ENCODE measurements at regions not wholly inside any gene's neighbourhood (a gene's known extent, or its start where the extent isn't known, plus 50 kb on each side); places are given as distances from the start of the nearest gene placed in this dataset.
A peak's percentile ranks its signal among the peaks of the same experiment; 100 is the strongest.

DNA sequence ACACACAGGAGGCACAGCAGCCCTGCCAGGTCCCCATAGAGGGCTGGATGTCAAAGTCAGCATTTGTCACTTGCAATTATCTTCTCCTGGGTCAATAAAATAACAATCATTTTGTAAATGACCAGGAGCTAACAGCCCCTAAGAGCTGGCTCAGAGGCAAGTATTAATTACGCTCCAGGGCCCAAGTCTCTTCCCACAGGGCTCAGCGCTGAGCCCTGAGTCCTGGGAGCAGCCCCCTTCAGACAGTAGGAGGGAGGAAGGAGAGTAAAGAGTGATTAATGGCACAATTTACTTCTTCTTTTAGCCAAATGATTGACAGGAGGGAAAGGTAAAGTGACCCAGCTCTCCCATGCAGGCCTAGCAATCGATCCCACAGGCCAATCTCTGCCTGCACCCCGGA, 99.0 kb upstream of the DRD2 start:
- Histone ChIP-seq H3K4me3 (ENCODE audit: insufficient read depth, low read depth, low read length) (no peak overlapping the region), H4K20me1 (ENCODE audit: insufficient read depth, low read length) (no peaks in the 10 kb centered on the region), H3K9ac (ENCODE audit: low read depth, low read length) (no peak overlapping the region), H3K56ac (ENCODE audit: extremely low read depth, insufficient read depth, low read length) (no peak overlapping the region), H3K4ac (ENCODE audit: low read depth, low read length) (no peak overlapping the region), H2AFZ (replicated peaks; ENCODE audit: low read length, poor library complexity) (no peak overlapping the region), H2AK9ac (replicated peaks; ENCODE audit: low read depth, low read length, poor library complexity) (peak overlapping the region; percentile 47), H2BK15ac (ENCODE audit: low read depth, low read length) (no peak overlapping the region), H4K91ac (ENCODE audit: insufficient read depth, low read depth, low read length) (no peak overlapping the region), H3K36me3 (ENCODE audit: control insufficient read depth, insufficient read depth, low read length) (no peaks in the 10 kb centered on the region), H3K4me1 (ENCODE audit: control insufficient read depth, insufficient read depth, low read length) (no peaks in the 10 kb centered on the region; the same call in 1 of the 2 replicates), H2BK5ac (ENCODE audit: low read depth, low read length, poor library complexity, severe bottlenecking) (no peak overlapping the region), H3K23ac (ENCODE audit: low read depth, low read length) (no peak overlapping the region), H3K79me1 (ENCODE audit: low read depth in 1 of 2, low read length in 2 of 2) (no peaks in the 10 kb centered on the region), H3K14ac (replicated peaks; ENCODE audit: low read depth, low read length) (no peak overlapping the region), H3K4me2 (ENCODE audit: low read depth, low read length) (no peak overlapping the region), H2BK20ac (ENCODE audit: low read depth, low read length) (no peak overlapping the region), H3K27me3 (ENCODE audit: control insufficient read depth, insufficient read depth, low read length) (peaks cover 4% of the 10 kb centered on the region; the same call in 1 of the 2 replicates), H4K8ac (ENCODE audit: low read depth in 2 of 2, low read length in 2 of 2) (no peak overlapping the region), H2BK120ac (ENCODE audit: low read depth, low read length) (no peak overlapping the region), H4K5ac (ENCODE audit: low read depth, low read length) (no peak overlapping the region), H3K9me1 (ENCODE audit: insufficient read depth, low read length) (no peaks in the 10 kb centered on the region; the same call in 1 of the 2 replicates), H3K18ac (ENCODE audit: low read depth, low read length) (no peak overlapping the region), H2AK5ac (ENCODE audit: low read depth, low read length) (no peak overlapping the region), H3K27ac (ENCODE audit: insufficient read depth, low read length) (no peak overlapping the region), H3K9me3 (ENCODE audit: control insufficient read depth, insufficient read depth, low read length) (no peaks in the 10 kb centered on the region)
- CTCF ChIA-PET: no interaction called here
- in situ Hi-C loops (cut with MboI; ENCODE audit: low sequenced_read_pairs) (no loop called here), intact Hi-C loops (cut with micrococcal nuclease) (no loop called here), dilution Hi-C loops (cut with HindIII; ENCODE audit: low sequenced_read_pairs, unreplicated experiment) (no loop called here)
- no peak for TF ChIP-seq SMC3 (IDR thresholded peaks at IDR 0.05; ENCODE audit: low read depth, low read length)
- TF ChIP-seq NFE2L2 (IDR thresholded peaks at IDR 0.05; ENCODE audit: low read depth, low read length): no peak
- no peak for TF ChIP-seq MAFK (IDR thresholded peaks at IDR 0.05; ENCODE audit: low read depth, low read length)
- no peak for TF ChIP-seq CTCF (conservative IDR thresholded peaks at IDR 0.05; ENCODE audit: low read depth, low read length)
- TF ChIP-seq MAZ (IDR thresholded peaks at IDR 0.05; ENCODE audit: borderline replicate concordance, low read depth, low read length): no peak
- TF ChIP-seq RCOR1 (IDR thresholded peaks at IDR 0.05; ENCODE audit: insufficient replicate concordance, low read length): no peak
- no peak for TF ChIP-seq RAD21 (IDR thresholded peaks at IDR 0.05; ENCODE audit: low read length)
- TF ChIP-seq FOS (IDR thresholded peaks at IDR 0.05; ENCODE audit: low read depth, low read length): no peak
- TF ChIP-seq USF2 (IDR thresholded peaks at IDR 0.05; ENCODE audit: low read depth, low read length): no peak
- TF ChIP-seq POLR2A (IDR thresholded peaks at IDR 0.05; ENCODE audit: low read depth, low read length): no peak
- TF ChIP-seq BHLHE40 (IDR thresholded peaks at IDR 0.05; ENCODE audit: low read depth, low read length): no peak
- TF ChIP-seq RFX5 (IDR thresholded peaks at IDR 0.05; ENCODE audit: low read depth, low read length): no peak
- TF ChIP-seq ELK1 (IDR thresholded peaks at IDR 0.05; ENCODE audit: borderline replicate concordance, low read depth, low read length): no peak
- TF ChIP-seq CHD1 (IDR thresholded peaks at IDR 0.05; ENCODE audit: low read depth, low read length): no peak
- no peak for TF ChIP-seq CEBPB (IDR thresholded peaks at IDR 0.05; ENCODE audit: low read depth, low read length)
- no CpG with 5 or more reads among the region's 4 CpGs for WGBS, 2 experiments (ENCODE audit: extremely low coverage in 2 of 2, insufficient read length in 1 of 2)
- ATAC-seq (ENCODE audit: low read depth) (no peak), DNase-seq (no peak)
- BruUV-seq (replicated peaks): no TSS peak
- POLR2A ChIA-PET (ENCODE audit: unreplicated experiment): no interaction called here

Data from IMR-90 (cell line).